Astrocyte of the cerebellum (primary cell): ENCODE measurements at regions not wholly inside any gene's neighbourhood (a gene's known extent, or its start where the extent isn't known, plus 50 kb on each side); places are given as distances from the start of the nearest gene placed in this dataset.

Source experiments
- DNase-seq: peaks from one replicate; pipeline ENCODE4 v3.0.0-alpha.2; 2011; ENCODE audit warnings: low read depth
- H3K4me3 ChIP-seq: 2 replicates; pipeline ENCODE4 v1.5.1; 2011; ENCODE audit warnings: mild to moderate bottlenecking, low read depth, low read length, moderate library complexity
- CTCF ChIP-seq: IDR thresholded peaks from 2 replicates; pipeline ENCODE4 v1.5.1; 2012; ENCODE audit warnings: low read length, low read depth, moderate library complexity, mild to moderate bottlenecking; ENCODE audit errors: missing control alignments
- in situ Hi-C: cut with HindIII; loops from 2 replicates; pipeline ENCODE4 v1.10.0; 2017; ENCODE audit warnings: low sequenced_read_pairs

GRCh38 chr9:26081847-26082246 is 403.6 kb upstream of the TUSC1 start:
- no peak overlapping the region for H3K4me3 ChIP-seq
- in situ Hi-C loops, result no loop called here
- no peak for TF ChIP-seq CTCF
- DNase-seq, result no peak

- no peak overlapping the region for H3K4me3 ChIP-seq
- TF ChIP-seq CTCF, result no peak
- in situ Hi-C loops, result no loop called here
- DNase-seq, result no peak
These were observed 400.5 kb upstream of the TUSC1 start for GRCh38 chr9:26078706-26079105.

GRCh38 chr9:26077860-26078259 is 399.6 kb upstream of the TUSC1 start:
- no peak overlapping the region for H3K4me3 ChIP-seq
- in situ Hi-C loops, result no loop called here
- no peak for DNase-seq
- TF ChIP-seq CTCF, result no peak

GRCh38 chr9:26067608-26068007 is 389.4 kb upstream of the TUSC1 start:
- TF ChIP-seq CTCF, result no peak
- in situ Hi-C loops, result no loop called here
- no peak for DNase-seq
- no peak overlapping the region for H3K4me3 ChIP-seq

GRCh38 chr9:26066237-26066636 is 388.0 kb upstream of the TUSC1 start:
- TF ChIP-seq CTCF, result no peak
- in situ Hi-C loops, result no loop called here
- DNase-seq, result no peak
- no peak overlapping the region for H3K4me3 ChIP-seq

GRCh38 chr9:26061948-26062575 is 383.8 kb upstream of the TUSC1 start:
- DNase-seq, result no peak
- H3K4me3 ChIP-seq, result no peak overlapping the region
- TF ChIP-seq CTCF, result no peak
- in situ Hi-C loops, result no loop called here
